HEK293T (cell line): ENCODE measurements at regions not wholly inside any gene's neighbourhood (a gene's known extent, or its start where the extent isn't known, plus 50 kb on each side); places are given as distances from the start of the nearest gene placed in this dataset.

ENCODE experiments used
- CTCF ChIA-PET: fragments of 350-600 bp; formaldehyde crosslinking; extraction: SDS; loops from one replicate; lab custom pipeline; 2021; ENCODE audit warnings: antibody characterized with exemption, inconsistent platforms; lab: Yijun Ruan, JAX
- POLR2A ChIA-PET: fragments of 350-600 bp; formaldehyde crosslinking; extraction: SDS; loops from one replicate; lab custom pipeline; 2020; ENCODE audit warnings: antibody characterized with exemption, inconsistent platforms; lab: Yijun Ruan, JAX
- DNase-seq: peaks from one replicate; pipeline ENCODE4 v3.0.0; 2012; ENCODE audit warnings: mixed read lengths; ENCODE audit errors: extremely low spot score
- ARNT ChIP-seq: fragments of 450-650 bp; IDR thresholded peaks from 2 replicates; pipeline ENCODE4 v1.6.1; 2017; ENCODE audit warnings: mild to moderate bottlenecking
- BHLHE40 ChIP-seq: fragments of 450-650 bp; IDR thresholded peaks from 2 replicates; pipeline ENCODE4 v1.6.1; 2016; ENCODE audit warnings: mild to moderate bottlenecking, moderate library complexity, borderline replicate concordance
- CTBP1 ChIP-seq: fragments of 450-650 bp; IDR thresholded peaks from 2 replicates; pipeline ENCODE4 v1.6.1; 2016; ENCODE audit warnings: borderline replicate concordance
- ELF4 ChIP-seq: fragments of 450-650 bp; IDR thresholded peaks from 2 replicates; pipeline ENCODE4 v1.6.1; 2017; ENCODE audit warnings: antibody characterized with exemption
- FOXA1 ChIP-seq: fragments of 450-650 bp; IDR thresholded peaks from 2 replicates; pipeline ENCODE4 v1.6.1; 2016; ENCODE audit warnings: mild to moderate bottlenecking
- FOXK2 ChIP-seq: fragments of 450-650 bp; IDR thresholded peaks from 2 replicates; pipeline ENCODE4 v1.6.1; 2016; ENCODE audit warnings: mild to moderate bottlenecking
- FOXM1 ChIP-seq: fragments of 450-650 bp; IDR thresholded peaks from 2 replicates; pipeline ENCODE4 v1.6.1; 2017; ENCODE audit warnings: mild to moderate bottlenecking, borderline replicate concordance
- HDGF ChIP-seq: fragments of 450-650 bp; IDR thresholded peaks from 2 replicates; pipeline ENCODE4 v1.6.1; 2017; ENCODE audit warnings: antibody characterized with exemption, borderline replicate concordance
- L3MBTL2 ChIP-seq: fragments of 450-650 bp; conservative IDR thresholded peaks from 2 replicates; pipeline ENCODE4 v1.6.1; 2016; ENCODE audit warnings: mild to moderate bottlenecking
- LEF1 ChIP-seq: fragments of 450-650 bp; IDR thresholded peaks from 2 replicates; pipeline ENCODE4 v1.6.1; 2017; ENCODE audit warnings: mild to moderate bottlenecking, borderline replicate concordance
- NFRKB ChIP-seq: fragments of 450-650 bp; IDR thresholded peaks from 2 replicates; pipeline ENCODE4 v1.6.1; 2016; ENCODE audit warnings: mild to moderate bottlenecking, moderate library complexity
- SP1 ChIP-seq: fragments of 450-650 bp; IDR thresholded peaks from 2 replicates; pipeline ENCODE4 v1.6.1; 2017
- SUZ12 ChIP-seq: fragments of 450-650 bp; IDR thresholded peaks from 2 replicates; pipeline ENCODE4 v1.6.1; 2016; ENCODE audit warnings: mild to moderate bottlenecking
- TARDBP ChIP-seq: fragments of 450-650 bp; IDR thresholded peaks from 2 replicates; pipeline ENCODE4 v1.6.1; 2016
- ZNF384 ChIP-seq: fragments of 450-650 bp; IDR thresholded peaks from 2 replicates; pipeline ENCODE4 v1.6.1; 2016
- TF ChIP-seq, protein P1 (sequence below): fragments of 450-650 bp; IDR thresholded peaks from 2 replicates; pipeline ENCODE4 v1.6.1; 2016

- CTCF ChIA-PET, result no interaction called here
- no peak for TF ChIP-seq ZNF384
- TF ChIP-seq FOXA1, result no peak
- TF ChIP-seq HDGF, result no peak
- TF ChIP-seq FOXK2, result no peak
- no peak for TF ChIP-seq SUZ12
- TF ChIP-seq ELF4, result no peak
- TF ChIP-seq ARNT, result no peak
- no peak for TF ChIP-seq L3MBTL2
- no peak for TF ChIP-seq FOXM1
- no peak for TF ChIP-seq LEF1
- TF ChIP-seq CTBP1, result no peak
- TF ChIP-seq NFRKB, result no peak
- TF ChIP-seq, protein P1, sequence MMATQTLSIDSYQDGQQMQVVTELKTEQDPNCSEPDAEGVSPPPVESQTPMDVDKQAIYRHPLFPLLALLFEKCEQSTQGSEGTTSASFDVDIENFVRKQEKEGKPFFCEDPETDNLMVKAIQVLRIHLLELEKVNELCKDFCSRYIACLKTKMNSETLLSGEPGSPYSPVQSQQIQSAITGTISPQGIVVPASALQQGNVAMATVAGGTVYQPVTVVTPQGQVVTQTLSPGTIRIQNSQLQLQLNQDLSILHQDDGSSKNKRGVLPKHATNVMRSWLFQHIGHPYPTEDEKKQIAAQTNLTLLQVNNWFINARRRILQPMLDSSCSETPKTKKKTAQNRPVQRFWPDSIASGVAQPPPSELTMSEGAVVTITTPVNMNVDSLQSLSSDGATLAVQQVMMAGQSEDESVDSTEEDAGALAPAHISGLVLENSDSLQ, result no peak
- no peak for TF ChIP-seq SP1
- no peak for TF ChIP-seq BHLHE40
- no peak for TF ChIP-seq TARDBP
- POLR2A ChIA-PET, result no interaction called here
These were observed 1497.7 kb downstream of the TBC1D22A start for GRCh38 chr22:48259991-48260670.

DNA sequence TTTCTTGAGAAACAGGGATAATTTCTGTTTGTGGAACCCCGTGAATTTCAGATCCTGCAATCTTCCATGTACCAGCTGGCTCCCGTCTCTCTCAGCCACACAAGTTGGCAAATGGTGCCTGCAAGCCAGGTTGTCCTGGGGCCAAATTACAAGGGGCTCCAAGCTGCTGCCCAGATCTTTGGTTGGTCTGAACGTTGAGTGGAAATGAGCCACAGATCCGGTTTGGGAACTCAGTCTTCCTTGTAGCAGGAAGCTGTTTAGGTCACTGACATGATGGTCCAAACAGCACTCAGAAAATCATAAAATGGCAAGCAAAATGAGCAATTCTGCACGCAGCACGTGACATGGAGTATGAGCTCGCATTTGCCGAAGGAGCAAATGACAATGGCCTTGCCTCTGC is 1496.4 kb downstream of the TBC1D22A start:
- ChIA-PET CTCF (no interaction called here), POLR2A (no interaction called here)
- TF ChIP-seq SUZ12 (no peak), BHLHE40 (no peak), FOXA1 (no peak), L3MBTL2 (no peak), NFRKB (no peak), TARDBP (no peak), ARNT (no peak), ZNF384 (no peak), SP1 (no peak), FOXM1 (no peak), ELF4 (no peak), HDGF (no peak), FOXK2 (no peak)
- TF ChIP-seq, protein P1, result no peak
- DNase-seq, result no peak

More at GRCh38 chr22:48259991-48260670, 1497.7 kb downstream of the TBC1D22A start:
- no peak for DNase-seq

DNA sequence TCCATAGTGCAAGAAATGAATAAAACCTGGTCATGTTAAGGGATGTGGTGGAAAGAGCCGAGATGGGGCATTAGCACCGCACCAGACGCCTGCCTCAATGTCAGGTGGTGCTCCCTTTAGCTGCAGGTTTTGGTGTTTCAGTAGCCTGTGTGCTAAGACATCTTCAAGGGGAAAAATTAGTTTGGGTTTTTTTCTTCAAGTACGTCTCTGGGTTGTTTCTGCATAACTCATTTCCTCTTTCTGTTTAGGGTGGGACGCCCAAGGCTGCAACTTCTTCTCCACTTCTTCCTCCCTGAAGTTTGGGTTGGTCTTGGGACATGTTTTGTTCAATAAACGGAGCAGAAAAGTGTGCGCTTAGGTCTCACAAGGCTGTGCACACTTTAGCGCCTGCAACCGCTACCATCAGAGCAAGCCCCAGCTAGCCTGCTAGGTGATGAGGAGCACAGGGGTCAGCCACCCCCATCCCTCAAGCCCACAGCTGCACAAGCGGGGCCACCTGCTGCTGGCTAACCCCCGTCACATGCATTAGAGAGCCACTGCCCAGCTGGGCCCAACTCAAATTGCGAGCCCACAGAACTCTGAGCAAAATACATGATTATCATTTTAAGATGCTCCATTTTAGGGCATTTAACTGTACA is 1495.7 kb downstream of the TBC1D22A start:
- DNase-seq, result no peak
- ChIA-PET CTCF (no interaction called here), POLR2A (no interaction called here)
- no peak for TF ChIP-seq LEF1
- TF ChIP-seq, protein P1, result no peak
- no peak for TF ChIP-seq SUZ12
- TF ChIP-seq NFRKB, result no peak
- no peak for TF ChIP-seq FOXM1

GRCh38 chr22:48257685-48258055 is 1495.2 kb downstream of the TBC1D22A start:
- TF ChIP-seq FOXA1, result no peak
- TF ChIP-seq SP1, result no peak
- no peak for TF ChIP-seq LEF1
- TF ChIP-seq SUZ12, result no peak
- no peak for TF ChIP-seq BHLHE40
- no peak for TF ChIP-seq L3MBTL2
- no peak for TF ChIP-seq NFRKB
- no peak for TF ChIP-seq TARDBP
- no peak for TF ChIP-seq ZNF384
- ChIA-PET CTCF (no interaction called here), POLR2A (no interaction called here)
- no peak for DNase-seq

- POLR2A ChIA-PET, result no interaction called here
- no peak for TF ChIP-seq SUZ12
- TF ChIP-seq FOXM1, result no peak
- TF ChIP-seq LEF1, result no peak
- TF ChIP-seq, protein P1, result no peak
- no peak for TF ChIP-seq ARNT
- TF ChIP-seq TARDBP, result no peak
- TF ChIP-seq BHLHE40, result no peak
- no peak for TF ChIP-seq FOXA1
- TF ChIP-seq CTBP1, result no peak
- CTCF ChIA-PET, result no interaction called here
- no peak for DNase-seq
These were observed 1494.6 kb downstream of the TBC1D22A start for GRCh38 chr22:48256776-48257684.
